ENCODE measurements at regions not wholly inside any gene's neighbourhood (a gene's known extent, or its start where the extent isn't known, plus 50 kb on each side); places are given as distances from the start of the nearest gene placed in this dataset.

DNA sequence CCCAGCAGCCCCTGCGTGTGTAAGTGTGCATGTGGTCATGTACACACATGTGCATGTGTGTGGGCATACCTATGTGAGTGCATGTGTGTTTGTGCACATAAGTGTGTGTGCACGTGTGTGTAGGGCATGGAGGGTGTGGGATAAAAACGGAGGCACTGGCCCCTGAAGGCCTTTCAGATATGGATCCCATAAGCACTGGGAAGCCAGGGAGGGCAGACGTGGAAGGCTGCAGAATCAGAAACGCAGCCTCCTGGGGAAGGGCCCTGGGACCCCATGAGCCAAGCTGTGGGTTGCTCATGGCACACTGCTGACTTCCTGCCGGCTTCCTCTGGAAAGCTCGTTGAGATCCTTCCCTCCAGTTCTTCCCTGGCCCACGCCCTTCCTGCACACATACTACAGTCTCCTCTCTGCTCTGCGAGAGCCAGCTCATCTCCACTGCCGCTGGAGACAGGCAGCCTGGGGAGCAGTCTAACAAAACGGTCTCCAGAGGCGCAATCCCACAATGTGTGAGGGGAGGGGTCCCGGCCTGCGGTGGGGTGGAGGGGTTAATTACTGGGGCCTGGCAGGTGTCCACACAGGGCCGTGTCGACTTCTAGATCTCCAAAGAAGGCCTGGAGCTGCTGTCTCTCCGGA, 435.2 kb upstream of the B3GAT1 start:
- H3K27me3 ChIP-seq: no peaks in the 10 kb centered on the region
- no peaks in the 10 kb centered on the region for H3K36me3 ChIP-seq
- TF ChIP-seq, protein P1, sequence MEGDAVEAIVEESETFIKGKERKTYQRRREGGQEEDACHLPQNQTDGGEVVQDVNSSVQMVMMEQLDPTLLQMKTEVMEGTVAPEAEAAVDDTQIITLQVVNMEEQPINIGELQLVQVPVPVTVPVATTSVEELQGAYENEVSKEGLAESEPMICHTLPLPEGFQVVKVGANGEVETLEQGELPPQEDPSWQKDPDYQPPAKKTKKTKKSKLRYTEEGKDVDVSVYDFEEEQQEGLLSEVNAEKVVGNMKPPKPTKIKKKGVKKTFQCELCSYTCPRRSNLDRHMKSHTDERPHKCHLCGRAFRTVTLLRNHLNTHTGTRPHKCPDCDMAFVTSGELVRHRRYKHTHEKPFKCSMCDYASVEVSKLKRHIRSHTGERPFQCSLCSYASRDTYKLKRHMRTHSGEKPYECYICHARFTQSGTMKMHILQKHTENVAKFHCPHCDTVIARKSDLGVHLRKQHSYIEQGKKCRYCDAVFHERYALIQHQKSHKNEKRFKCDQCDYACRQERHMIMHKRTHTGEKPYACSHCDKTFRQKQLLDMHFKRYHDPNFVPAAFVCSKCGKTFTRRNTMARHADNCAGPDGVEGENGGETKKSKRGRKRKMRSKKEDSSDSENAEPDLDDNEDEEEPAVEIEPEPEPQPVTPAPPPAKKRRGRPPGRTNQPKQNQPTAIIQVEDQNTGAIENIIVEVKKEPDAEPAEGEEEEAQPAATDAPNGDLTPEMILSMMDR (IDR thresholded peaks at IDR 0.05): no peak
- TF ChIP-seq POLR2A (IDR thresholded peaks at IDR 0.05): no peak
- intact Hi-C loops (cut with DNase I): no loop called here
- no peaks in the 10 kb centered on the region for H3K4me1 ChIP-seq
- no peak overlapping the region for H3K27ac ChIP-seq
- WGBS, 2 donors: 64 to 72% methylated on average over 16 to 17 of the region's 17 CpGs
- no peaks in the 10 kb centered on the region for H3K9me3 ChIP-seq
- no peak overlapping the region for H3K4me3 ChIP-seq (replicated peaks in 1 of 3)
- DNase-seq: no peak

DNA sequence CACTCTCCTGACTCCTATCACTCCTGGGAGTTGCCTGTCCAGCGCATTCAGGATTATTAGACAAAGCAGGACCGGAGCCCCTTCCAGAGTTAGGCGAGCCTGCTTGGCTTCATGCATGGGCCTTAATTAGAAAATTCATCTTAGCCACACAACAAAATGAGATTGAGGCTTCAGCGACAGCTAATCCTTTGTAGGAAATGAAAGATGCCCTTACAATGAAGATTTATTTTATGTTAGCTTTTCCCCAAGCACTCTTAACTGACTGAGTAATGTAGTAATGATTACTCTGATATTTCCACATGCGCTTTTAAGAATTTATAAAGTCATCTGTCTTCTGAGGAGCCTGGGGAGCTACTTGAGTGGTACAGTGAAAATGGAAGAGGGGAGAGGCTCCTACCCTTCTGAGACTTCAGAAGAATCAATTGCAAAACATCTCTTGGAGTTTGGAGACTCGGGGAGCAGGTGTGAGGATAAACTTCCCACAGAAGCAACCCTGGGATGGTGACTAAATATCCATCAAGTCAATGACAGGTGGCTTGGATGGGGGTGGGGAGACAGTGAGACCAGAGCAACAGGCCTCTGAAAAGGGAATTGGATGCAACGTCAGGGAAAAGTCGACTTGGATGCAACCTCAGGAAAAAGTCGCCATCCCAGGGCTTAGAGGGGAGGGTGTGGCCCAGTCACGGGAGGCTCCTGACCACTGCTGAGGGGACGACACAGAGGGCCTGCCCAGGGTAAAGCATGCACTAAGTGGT, 434.5 kb upstream of the B3GAT1 start:
- no peak for TF ChIP-seq POLR2A (IDR thresholded peaks at IDR 0.05)
- TF ChIP-seq, protein P1 (IDR thresholded peaks at IDR 0.05): no peak
- no peaks in the 10 kb centered on the region for H3K36me3 ChIP-seq
- WGBS, 2 donors: 75 to 83% methylated on average over 11 of the region's 11 CpGs
- no peak overlapping the region for H3K27ac ChIP-seq
- no peaks in the 10 kb centered on the region for H3K4me1 ChIP-seq
- DNase-seq: no peak
- H3K9me3 ChIP-seq: no peaks in the 10 kb centered on the region
- H3K4me3 ChIP-seq (replicated peaks in 1 of 3): no peak overlapping the region
- intact Hi-C loops (cut with DNase I): no loop called here
- H3K27me3 ChIP-seq: no peaks in the 10 kb centered on the region

DNA sequence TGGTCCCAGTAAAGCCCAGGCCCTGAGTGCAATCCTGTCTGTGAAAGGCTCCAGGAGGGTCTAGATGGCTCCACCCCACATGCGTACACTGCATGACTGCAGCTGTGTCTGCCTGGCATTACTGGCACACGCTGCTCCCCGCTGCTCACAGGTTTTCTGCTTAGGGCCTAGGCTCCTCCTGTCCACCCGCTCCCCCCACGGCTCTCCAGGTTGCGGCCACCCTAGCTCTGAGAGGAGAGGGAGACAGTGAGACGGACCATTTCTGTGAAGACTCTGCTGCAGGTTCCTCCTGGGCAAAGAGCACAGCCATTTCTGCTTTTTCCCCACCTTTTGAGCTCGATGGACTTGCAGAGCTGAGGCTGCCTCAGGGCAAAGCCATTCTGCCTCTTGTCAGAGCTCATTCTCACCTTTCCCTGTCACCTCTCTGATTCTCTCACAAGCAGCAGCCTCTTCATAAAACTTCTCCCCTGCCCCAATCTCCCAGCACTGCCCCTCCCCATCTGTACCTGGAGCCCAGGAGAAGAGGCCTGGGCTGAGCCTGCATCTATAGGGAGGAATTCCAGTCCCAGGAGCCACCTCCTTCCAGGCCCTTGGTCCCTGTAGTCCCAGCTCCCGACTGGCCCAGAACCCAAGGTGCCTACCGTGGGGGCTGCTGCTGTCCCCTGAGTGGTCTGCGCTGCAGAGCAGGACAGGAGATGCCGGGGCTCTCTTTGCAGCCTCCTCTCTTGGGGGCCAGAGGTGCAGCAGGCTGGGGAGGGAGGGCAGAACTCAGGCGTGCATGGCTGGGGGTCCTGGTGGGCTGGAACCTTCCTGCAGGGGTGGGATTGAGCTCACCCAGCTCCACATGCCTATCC, 433.7 kb upstream of the B3GAT1 start:
- no peaks in the 10 kb centered on the region for H3K27me3 ChIP-seq
- no peak for DNase-seq
- no peaks in the 10 kb centered on the region for H3K36me3 ChIP-seq
- H3K9me3 ChIP-seq: no peaks in the 10 kb centered on the region
- TF ChIP-seq POLR2A (IDR thresholded peaks at IDR 0.05): no peak
- TF ChIP-seq, protein P1 (IDR thresholded peaks at IDR 0.05): no peak
- no peak overlapping the region for H3K27ac ChIP-seq
- 79 to 84% methylated on average over 9 to 10 of the region's 13 CpGs for WGBS, 2 donors
- no peaks in the 10 kb centered on the region for H3K4me1 ChIP-seq
- no peak overlapping the region for H3K4me3 ChIP-seq (replicated peaks in 1 of 3)
- intact Hi-C loops (cut with DNase I): no loop called here

DNA sequence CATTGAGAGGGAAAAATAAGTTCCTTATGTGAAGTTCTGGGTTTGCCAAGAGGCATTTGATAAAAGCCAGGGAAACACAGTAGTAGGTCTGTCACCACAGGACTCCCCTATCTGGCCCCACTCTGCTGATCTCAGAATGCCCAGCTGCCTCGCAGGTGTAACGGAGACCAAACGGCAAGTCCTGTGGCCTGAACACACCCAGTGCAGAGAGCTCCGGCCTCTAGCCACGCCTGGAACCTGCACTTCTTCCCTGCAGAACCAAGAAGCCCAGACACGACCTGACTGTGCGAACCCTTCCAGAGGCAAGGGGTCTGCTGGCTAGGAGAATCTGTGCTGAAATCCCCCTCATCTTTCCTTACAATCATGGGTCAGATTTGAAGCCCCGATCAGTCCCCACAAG, 432.8 kb upstream of the B3GAT1 start:
- intact Hi-C loops (cut with DNase I): no loop called here
- no peak for DNase-seq
- Histone ChIP-seq H3K4me3 (replicated peaks in 1 of 3) (no peak overlapping the region), H3K27me3 (no peaks in the 10 kb centered on the region), H3K27ac (no peak overlapping the region), H3K36me3 (no peaks in the 10 kb centered on the region), H3K9me3 (no peaks in the 10 kb centered on the region), H3K4me1 (no peaks in the 10 kb centered on the region)
- WGBS, 2 donors: 80 to 84% methylated on average over 8 of the region's 8 CpGs
- TF ChIP-seq, protein P1 (IDR thresholded peaks at IDR 0.05): no peak
- TF ChIP-seq POLR2A (IDR thresholded peaks at IDR 0.05): no peak

All from thyroid gland (tissue), 4 donors.